NB4 (cell line): ENCODE measurements at regions not wholly inside any gene's neighbourhood (a gene's known extent, or its start where the extent isn't known, plus 50 kb on each side); places are given as distances from the start of the nearest gene placed in this dataset.

Source experiments
- POLR2A ChIP-seq: IDR thresholded peaks from 2 replicates; pipeline ENCODE4 v1.6.1; 2011; ENCODE audit warnings: mild to moderate bottlenecking; ENCODE audit not compliant: insufficient read length; ENCODE audit errors: extremely low read depth
- TF ChIP-seq, protein P1 (sequence below): IDR thresholded peaks from one replicate; pipeline ENCODE4 v1.5.1; 2012; ENCODE audit warnings: low read depth, low read length
- TF ChIP-seq, protein P2 (sequence below): IDR thresholded peaks from 2 replicates; pipeline ENCODE4 v1.6.1; 2011; ENCODE audit warnings: low read depth, low read length

DNA sequence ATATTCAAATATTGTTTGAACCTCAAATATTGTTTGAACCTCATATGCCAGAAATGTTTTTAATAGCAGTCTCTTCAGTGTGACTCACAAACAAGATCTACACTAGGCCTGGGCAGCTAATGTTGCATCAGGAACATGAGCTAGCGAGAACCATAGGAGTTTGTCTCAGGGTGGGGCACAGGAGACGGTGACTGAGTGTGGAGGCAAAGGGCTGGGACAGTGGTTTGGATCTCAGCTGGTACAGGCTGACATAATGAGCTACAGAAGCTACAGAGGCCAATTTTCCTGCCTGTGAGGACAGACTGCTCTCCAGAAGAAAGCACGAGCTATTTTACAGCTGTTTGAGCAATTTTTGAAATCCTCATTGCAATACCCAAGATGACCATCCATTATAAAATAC lies 224.7 kb downstream of the CENPC start:
- TF ChIP-seq, protein P1, sequence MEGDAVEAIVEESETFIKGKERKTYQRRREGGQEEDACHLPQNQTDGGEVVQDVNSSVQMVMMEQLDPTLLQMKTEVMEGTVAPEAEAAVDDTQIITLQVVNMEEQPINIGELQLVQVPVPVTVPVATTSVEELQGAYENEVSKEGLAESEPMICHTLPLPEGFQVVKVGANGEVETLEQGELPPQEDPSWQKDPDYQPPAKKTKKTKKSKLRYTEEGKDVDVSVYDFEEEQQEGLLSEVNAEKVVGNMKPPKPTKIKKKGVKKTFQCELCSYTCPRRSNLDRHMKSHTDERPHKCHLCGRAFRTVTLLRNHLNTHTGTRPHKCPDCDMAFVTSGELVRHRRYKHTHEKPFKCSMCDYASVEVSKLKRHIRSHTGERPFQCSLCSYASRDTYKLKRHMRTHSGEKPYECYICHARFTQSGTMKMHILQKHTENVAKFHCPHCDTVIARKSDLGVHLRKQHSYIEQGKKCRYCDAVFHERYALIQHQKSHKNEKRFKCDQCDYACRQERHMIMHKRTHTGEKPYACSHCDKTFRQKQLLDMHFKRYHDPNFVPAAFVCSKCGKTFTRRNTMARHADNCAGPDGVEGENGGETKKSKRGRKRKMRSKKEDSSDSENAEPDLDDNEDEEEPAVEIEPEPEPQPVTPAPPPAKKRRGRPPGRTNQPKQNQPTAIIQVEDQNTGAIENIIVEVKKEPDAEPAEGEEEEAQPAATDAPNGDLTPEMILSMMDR: no peak
- TF ChIP-seq POLR2A: no peak
- TF ChIP-seq, protein P2, sequence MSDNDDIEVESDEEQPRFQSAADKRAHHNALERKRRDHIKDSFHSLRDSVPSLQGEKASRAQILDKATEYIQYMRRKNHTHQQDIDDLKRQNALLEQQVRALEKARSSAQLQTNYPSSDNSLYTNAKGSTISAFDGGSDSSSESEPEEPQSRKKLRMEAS: no peak
